Glomerular endothelial cell (primary cell): ENCODE measurements at regions not wholly inside any gene's neighbourhood (a gene's known extent, or its start where the extent isn't known, plus 50 kb on each side); places are given as distances from the start of the nearest gene placed in this dataset.

ENCODE experiments used
- DNase-seq: peaks from one replicate; pipeline ENCODE4 v3.0.0-alpha.2; 2011; ENCODE audit warnings: low read depth, low spot score; ENCODE audit errors: extremely low read depth

- DNase-seq, result no peak
These were observed 212.0 kb downstream of the CSNK2A3 start for GRCh38 chr11:11141065-11141464.

- DNase-seq, result no peak
These were observed 212.5 kb downstream of the CSNK2A3 start for GRCh38 chr11:11140510-11140909.

GRCh38 chr11:11137339-11137738 is 215.7 kb downstream of the CSNK2A3 start:
- no peak for DNase-seq

- no peak for DNase-seq
These were observed 217.1 kb downstream of the CSNK2A3 start for GRCh38 chr11:11135820-11136476.

GRCh38 chr11:11129118-11129517 is 223.9 kb downstream of the CSNK2A3 start:
- DNase-seq, result no peak

- DNase-seq, result no peak
These were observed 227.4 kb downstream of the CSNK2A3 start for GRCh38 chr11:11125618-11126017.

GRCh38 chr11:11122749-11123148 is 230.3 kb downstream of the CSNK2A3 start:
- no peak for DNase-seq

GRCh38 chr11:11119917-11120316 is 233.1 kb downstream of the CSNK2A3 start:
- DNase-seq, result no peak

- no peak for DNase-seq
These were observed 235.3 kb downstream of the CSNK2A3 start for GRCh38 chr11:11117730-11118129.

- no peak for DNase-seq
These were observed 237.6 kb downstream of the CSNK2A3 start for GRCh38 chr11:11115475-11115874.

GRCh38 chr11:11113626-11114025 is 239.4 kb downstream of the CSNK2A3 start:
- DNase-seq, result no peak

GRCh38 chr11:11108026-11108425 is 245.0 kb downstream of the CSNK2A3 start:
- no peak for DNase-seq

GRCh38 chr11:11107076-11107723 is 245.8 kb downstream of the CSNK2A3 start:
- DNase-seq, result no peak

GRCh38 chr11:11105361-11105760 is 247.5 kb upstream of the ZBED5 start:
- DNase-seq, result no peak

GRCh38 chr11:11095831-11096723 is 238.2 kb upstream of the ZBED5 start:
- DNase-seq, result no peak

GRCh38 chr11:11090495-11090894 is 232.6 kb upstream of the ZBED5 start:
- no peak for DNase-seq

GRCh38 chr11:11089805-11090204 is 232.0 kb upstream of the ZBED5 start:
- DNase-seq, result no peak

GRCh38 chr11:11086979-11087378 is 229.1 kb upstream of the ZBED5 start:
- no peak for DNase-seq

- no peak for DNase-seq
These were observed 227.7 kb upstream of the ZBED5 start for GRCh38 chr11:11085580-11085979.

GRCh38 chr11:11084337-11084736 is 226.5 kb upstream of the ZBED5 start:
- DNase-seq, result no peak

- no peak for DNase-seq
These were observed 225.6 kb upstream of the ZBED5 start for GRCh38 chr11:11083441-11083840.

- no peak for DNase-seq
These were observed 224.8 kb upstream of the ZBED5 start for GRCh38 chr11:11082646-11083045.
